Fibroblast of the aortic adventitia (primary cell): ENCODE measurements at regions not wholly inside any gene's neighbourhood (a gene's known extent, or its start where the extent isn't known, plus 50 kb on each side); places are given as distances from the start of the nearest gene placed in this dataset.

ENCODE experiments used
- DNase-seq: peaks from one replicate; pipeline ENCODE4 v3.0.0-alpha.2; 2010; ENCODE audit warnings: low read depth
- H3K4me3 ChIP-seq: 2 replicates; pipeline ENCODE4 v1.5.1; 2011; ENCODE audit warnings: low read depth, mild to moderate bottlenecking, control low read depth, low read length, moderate library complexity
- CTCF ChIP-seq: IDR thresholded peaks from 2 replicates; pipeline ENCODE4 v1.5.1; 2011; ENCODE audit warnings: mild to moderate bottlenecking, low read length, control low read depth, inconsistent platforms; ENCODE audit not compliant: insufficient read depth

DNA sequence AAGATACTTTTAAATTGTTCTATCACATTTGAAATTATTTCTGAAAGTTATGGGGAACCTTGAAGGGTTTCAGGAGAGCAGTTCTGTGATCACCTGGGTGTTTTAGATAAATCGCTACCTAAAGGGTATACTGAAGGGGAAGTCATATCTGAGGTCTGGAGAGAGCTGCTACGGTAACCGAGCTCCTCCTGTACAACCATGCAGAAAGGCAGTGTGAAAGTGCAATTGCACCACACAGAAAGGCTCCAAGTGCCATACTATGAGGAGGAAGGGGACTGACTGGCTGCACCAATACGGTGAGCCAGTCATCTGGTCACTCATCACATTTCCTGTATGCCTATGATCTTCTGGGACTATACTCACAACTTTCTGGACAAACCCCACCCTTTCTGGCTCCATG lies 241.4 kb upstream of the SLC24A2 start:
- no peak overlapping the region for H3K4me3 ChIP-seq
- TF ChIP-seq CTCF = no peak
- no peak for DNase-seq

GRCh38 chr9:20028849-20029231 lies 240.0 kb upstream of the SLC24A2 start:
- TF ChIP-seq CTCF = no peak
- H3K4me3 ChIP-seq = no peak overlapping the region
- DNase-seq = no peak

DNA sequence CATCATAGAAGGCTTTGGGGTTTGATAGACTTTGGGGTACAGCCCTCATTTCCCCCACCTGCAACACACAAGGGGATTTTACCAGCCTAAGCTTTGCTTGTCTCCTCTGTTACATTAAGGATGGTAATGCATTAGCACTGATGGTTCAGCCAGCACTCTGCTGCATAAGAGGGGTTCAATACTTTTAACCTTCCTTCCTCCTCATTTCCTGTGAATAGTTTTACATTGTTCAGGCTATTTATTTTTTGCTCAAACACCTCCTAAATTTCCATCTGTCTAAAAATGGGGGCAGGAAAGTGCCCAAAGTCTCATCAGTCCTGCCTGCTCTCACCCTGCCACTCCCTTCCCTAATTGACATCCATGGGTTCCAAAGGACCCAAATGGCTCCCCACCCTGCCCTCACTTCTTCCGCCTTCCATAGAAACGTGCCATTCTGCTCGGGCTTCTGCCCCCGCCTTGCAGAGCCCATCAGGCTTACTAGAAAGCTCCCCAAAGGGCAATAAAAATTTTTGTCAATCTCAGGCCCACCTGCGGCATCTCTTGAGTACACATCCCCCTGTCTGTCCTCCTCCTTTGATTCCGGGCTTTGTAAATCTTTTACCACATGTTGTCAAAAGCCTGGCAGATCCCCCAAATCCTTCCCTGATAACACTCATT lies 239.5 kb upstream of the SLC24A2 start:
- no peak overlapping the region for H3K4me3 ChIP-seq
- TF ChIP-seq CTCF = no peak

GRCh38 chr9:20023961-20024571 lies 235.2 kb upstream of the SLC24A2 start:
- no peak for DNase-seq
- H3K4me3 ChIP-seq = no peak overlapping the region
- TF ChIP-seq CTCF = no peak

More for the DNA sequence above, 239.5 kb upstream of the SLC24A2 start:
- DNase-seq = no peak

DNA sequence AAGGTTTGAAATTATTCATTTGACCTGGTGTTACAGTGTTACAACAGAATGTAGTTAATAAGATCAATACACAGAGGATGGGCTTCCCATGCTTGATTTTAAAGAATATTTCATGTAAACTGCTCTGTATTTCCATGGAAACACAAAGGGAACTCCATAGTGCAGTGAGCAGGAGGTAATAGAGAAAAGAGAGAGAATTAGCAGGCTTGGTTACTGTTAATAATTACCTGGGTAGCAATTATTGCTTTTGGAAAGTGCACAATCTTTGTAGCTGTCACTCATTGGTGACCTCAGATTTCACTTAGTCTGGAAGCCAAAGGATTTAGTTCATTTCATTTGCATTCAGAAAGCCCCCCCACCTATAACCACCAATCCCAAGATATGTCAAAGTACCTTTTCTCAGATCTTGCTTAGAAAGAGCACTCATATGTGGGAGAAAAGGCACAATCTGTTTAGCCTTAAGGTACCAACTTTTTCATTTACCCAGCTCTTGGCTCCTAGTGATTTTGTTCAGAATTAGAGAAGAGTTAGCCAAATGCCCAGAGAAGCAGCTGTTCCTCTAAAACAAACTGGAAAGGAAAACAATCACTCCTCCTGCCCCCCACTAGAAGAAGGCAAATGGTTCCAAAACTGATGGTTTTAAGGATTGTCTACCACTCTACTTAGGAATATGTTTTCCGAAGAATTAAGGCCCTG lies 234.5 kb upstream of the SLC24A2 start:
- DNase-seq = no peak
- no peak for TF ChIP-seq CTCF
- no peak overlapping the region for H3K4me3 ChIP-seq

- peak; percentile 25 for DNase-seq
- H3K4me3 ChIP-seq = no peak overlapping the region
- no peak for TF ChIP-seq CTCF
Observed at GRCh38 chr9:20022410-20022809, 233.6 kb upstream of the SLC24A2 start.
